GM21576 (cell line): ENCODE measurements at regions not wholly inside any gene's neighbourhood (a gene's known extent, or its start where the extent isn't known, plus 50 kb on each side); places are given as distances from the start of the nearest gene placed in this dataset.
A peak's percentile ranks its signal among the peaks of the same experiment; 100 is the strongest.

Source experiments
- ATAC-seq: cut with Tn5 transposase; IDR thresholded peaks from one replicate; pipeline ENCODE4 v1.9.1; 2021; ENCODE audit warnings: mild to moderate bottlenecking, moderate library complexity; ENCODE audit not compliant: unreplicated experiment

DNA sequence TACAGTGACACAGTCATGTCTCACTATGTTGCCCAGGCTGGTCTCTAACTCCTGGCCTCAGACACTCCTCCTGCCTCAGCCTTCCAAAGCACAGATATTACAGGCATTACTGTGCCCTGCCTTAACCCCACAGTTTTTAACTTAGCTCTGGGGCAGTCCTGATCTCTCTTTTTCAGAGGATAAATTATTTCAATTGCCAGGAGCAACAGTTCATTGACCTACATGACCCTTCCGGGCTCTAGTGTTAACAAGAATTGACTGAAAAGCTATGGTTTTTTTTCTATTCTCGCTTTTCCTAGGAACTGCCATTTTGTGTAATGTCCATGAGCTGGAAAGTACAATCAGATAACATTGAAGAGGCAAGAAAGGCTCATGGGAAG, 92.8 kb downstream of the HNRNPLL start:
- ATAC-seq = no peak

- no peak for ATAC-seq
These were observed 93.3 kb downstream of the HNRNPLL start for GRCh38 chr2:38509314-38509946.

- peak; percentile 69 for ATAC-seq
These were observed 94.3 kb downstream of the HNRNPLL start for GRCh38 chr2:38508311-38509039.

DNA sequence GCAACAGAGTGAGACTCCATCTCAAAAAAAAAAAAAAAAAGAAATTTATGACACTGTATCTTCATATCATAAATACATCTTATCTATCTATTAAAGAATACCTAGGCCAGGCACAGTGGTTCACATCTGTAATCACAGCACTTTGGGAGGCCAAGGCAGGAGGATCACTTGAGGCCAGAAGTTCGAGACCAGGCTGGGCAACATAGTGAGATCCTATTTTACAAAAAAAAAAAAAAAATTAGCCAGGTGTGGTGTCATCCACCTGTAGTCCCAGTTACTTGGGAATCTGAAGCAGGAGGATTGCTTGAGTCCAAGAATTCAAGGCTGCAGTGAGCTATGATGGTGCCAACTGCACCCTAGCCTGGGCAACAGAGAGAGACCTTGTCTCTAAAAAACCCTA, 95.0 kb downstream of the HNRNPLL start:
- ATAC-seq = no peak

DNA sequence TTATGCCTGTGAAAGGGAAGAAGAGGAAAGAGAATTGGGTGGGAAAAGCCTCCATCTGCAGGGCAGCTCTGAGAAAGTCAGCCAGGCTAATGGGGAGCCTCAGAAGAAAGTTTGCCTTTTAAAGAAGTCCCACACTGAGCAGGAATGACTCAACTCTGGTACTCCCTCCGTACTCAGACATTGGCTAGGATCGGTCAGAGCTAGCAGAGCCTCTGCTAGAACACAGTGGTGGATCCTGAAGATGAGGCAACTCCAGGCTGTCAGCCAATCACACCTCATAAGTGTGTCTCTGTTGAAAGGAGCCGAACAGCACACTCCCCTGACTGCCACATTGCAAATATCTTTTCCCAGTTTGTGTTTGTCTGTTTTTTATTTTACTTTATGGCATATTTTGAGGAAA, 96.9 kb downstream of the HNRNPLL start:
- no peak for ATAC-seq

DNA sequence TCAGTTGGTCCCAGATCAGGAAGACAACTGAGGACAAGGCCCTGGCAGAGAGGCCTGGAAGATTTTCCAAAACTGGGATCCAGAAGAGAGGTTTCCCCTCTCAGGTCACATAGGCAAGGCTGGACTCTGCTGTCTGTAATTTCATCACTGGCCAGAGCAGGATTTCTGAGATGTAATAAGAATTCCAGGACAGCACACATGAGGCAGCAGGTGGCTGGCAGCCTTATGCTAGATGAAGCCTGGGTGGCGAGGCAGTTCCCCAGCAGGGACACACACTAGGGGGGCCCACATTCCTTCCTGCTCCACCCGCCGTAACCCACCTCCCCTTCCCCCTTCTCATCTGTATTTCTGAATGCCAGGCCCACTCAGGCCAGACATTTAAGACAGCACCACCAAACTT, 98.6 kb downstream of the HNRNPLL start:
- ATAC-seq = no peak

DNA sequence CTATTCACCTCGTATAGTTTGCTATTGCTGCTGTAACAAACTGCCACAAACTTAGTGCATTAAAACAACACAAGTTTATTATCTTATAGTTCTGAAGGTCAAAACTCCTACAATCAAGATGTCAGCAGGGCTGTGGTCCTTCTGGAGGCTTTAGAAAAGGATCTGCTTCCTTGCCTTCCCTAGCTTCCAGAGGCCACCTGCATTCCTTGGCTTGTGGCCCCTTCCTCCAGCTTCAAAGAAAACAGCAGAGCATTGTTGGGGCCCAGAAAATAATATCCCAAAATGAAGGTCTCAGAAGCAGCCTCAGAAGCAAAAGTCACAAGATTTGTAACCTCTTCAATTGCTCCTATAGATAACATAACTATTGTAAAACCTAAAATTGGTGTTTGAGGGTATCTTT, 100.6 kb downstream of the HNRNPLL start:
- no peak for ATAC-seq

DNA sequence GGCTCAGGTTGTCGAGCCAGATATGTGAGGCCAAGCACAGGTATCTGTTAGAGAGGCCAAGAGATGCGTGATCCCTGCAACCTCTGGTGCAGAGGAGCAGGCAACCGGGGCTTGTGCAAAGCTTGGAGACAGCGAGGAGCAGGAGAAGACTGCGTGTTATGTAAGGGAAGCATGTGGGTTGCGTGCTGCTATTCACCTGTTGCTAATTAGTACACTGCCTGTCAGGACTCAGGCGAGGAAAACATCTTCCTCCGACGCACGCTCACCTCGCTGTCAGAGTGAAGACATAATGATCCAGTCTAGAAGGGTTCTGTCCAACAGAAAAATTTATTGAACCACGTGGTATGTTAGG, 102.5 kb downstream of the HNRNPLL start:
- ATAC-seq = no peak

DNA sequence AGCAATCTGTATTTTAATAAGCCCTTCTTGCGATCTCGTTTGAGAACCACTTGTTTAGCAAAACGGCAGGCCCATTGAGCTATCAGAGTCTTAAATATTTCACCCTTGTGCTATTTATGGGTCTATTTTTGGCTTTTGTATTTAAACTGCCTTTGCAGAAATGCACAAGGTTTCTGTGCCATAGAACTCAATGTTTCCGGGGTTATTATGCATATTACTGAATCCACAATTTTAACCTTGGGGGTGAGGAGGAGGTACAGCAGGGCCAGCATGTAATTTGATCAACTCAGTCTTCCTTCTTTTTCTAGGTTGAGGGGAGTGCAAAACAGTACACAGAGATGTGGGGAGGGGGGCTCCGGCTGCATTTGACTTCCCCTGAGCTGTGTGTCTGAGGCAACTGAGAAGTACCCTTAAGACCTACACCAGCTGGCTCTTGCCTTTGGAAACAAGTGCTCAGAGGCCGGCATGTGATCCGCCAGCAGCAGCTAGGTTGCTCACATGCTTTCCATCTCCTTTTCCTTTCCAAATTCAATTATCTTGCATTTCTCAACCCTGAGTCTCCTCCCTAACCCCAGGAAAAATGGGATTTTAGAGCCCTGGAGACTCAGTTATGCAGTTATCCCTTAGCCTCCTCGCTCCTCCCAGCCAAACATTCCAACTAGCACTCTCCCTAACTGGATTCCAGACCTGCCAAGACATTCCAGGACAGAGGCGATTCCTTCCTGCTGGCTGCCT, 103.0 kb downstream of the HNRNPLL start:
- no peak for ATAC-seq

- peak; percentile 76 for ATAC-seq
These were observed 104.7 kb downstream of the HNRNPLL start for GRCh38 chr2:38498045-38498481.

DNA sequence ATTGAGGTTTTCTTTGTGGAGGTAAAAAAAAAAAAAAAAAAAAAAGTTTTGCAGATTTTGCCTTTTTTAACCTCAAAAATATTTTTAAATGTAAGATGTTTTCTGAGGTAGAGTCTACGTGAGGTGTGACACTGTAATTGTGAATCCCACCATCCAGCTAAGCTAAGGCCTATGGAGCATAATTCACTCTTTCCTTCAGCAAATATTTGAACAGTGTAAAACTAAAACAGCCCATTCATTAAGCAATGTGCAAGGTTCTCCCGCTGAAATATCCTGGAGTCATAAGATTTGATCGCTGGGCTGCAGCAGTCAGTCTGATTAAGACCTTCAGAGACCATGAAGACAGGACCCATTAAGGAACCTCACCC, 105.1 kb downstream of the HNRNPLL start:
- no peak for ATAC-seq

GRCh38 chr2:38496927-38497669, 105.6 kb downstream of the HNRNPLL start:
- no peak for ATAC-seq

- no peak for ATAC-seq
These were observed 106.8 kb downstream of the HNRNPLL start for GRCh38 chr2:38495880-38496279.

DNA sequence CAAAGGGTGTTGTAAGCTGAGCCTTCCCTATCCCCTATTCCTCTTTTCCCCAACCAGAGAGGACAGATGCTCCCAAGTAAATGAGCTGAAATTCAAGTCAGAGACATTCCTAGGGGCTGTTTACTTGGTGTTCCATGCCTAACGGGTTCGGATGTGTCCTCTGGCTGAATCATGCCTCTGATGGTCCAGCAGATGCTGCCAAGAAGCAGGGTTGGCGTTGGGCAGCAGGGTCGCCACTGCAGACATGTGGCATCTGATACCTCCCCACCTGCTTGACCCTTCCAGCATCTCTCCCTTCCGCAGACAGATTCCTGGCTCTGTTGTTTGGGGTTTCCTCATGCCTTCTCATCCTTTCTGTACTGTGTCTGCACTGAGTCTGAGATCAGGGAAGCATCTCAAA, 108.3 kb downstream of the HNRNPLL start:
- no peak for ATAC-seq

GRCh38 chr2:38492042-38492615, 110.6 kb downstream of the HNRNPLL start:
- ATAC-seq = no peak

- no peak for ATAC-seq
These were observed 111.3 kb downstream of the HNRNPLL start for GRCh38 chr2:38491436-38491835.

DNA sequence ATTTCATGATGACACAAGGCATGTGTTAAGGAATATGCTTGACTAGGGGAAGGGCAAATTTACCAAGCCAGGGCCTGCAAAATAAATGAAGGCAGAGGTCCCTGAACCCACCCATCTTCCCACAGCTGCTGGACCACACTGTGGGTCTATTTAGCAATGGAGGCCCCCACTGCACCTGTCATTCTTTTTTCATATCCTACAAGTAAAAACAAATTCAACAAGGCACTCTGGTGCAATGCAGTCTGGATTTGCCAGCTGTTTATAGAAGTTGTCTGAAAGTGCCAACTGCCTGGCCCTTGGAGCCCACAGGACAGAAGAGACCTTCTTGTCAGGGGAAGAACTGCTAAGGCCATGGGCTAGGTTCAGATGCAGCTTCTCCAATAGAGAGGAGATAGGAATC, 112.8 kb upstream of the ATL2 start:
- ATAC-seq = no peak

DNA sequence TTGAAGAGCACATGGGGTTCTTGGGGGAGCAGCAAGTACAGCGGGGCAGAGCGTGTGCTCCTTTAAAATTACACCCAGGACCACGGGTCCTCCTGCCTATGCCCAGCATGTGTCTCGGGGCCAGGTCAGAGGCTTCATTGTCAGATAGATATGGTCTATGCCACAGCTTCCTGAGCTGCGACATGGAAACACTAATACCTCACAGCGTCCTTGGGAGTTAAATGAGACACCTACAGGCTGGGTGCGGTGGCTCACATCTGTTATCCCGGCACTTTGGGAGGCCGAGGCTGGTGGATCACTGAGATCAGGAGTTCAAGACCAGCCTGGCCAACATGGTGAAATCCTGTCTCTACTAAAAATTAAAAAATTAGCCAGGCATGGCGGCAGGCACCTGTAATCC, 110.8 kb upstream of the ATL2 start:
- ATAC-seq = no peak

GRCh38 chr2:38486213-38487026, 109.3 kb upstream of the ATL2 start:
- ATAC-seq = no peak

GRCh38 chr2:38485734-38486133, 108.7 kb upstream of the ATL2 start:
- ATAC-seq = peak; percentile 91
